ENCODE measurements at regions not wholly inside any gene's neighbourhood (a gene's known extent, or its start where the extent isn't known, plus 50 kb on each side); places are given as distances from the start of the nearest gene placed in this dataset.

DNA sequence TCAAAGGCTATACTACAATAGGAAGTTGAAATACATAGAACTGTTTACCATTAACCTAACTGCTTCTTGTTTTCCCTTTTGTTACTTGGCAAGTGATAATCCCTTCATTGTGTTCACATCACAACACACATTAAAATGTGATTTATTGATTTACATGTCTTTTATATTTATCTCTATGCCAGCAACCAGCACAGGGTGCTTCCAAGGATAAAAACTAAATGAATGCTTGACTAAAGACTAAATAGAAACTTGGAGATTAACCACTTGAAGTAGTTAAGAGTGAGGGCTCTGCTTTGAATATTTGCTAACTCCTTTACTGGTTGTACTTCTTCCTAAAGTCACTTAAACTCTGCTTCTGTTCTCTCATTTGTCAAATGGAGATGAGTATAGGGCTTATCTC, 1730.6 kb downstream of the EFNA5 start:
- no peaks in the 10 kb centered on the region for H3K9me2 ChIP-seq (replicated peaks; ENCODE audit: insufficient read depth)
- no peak overlapping the region for H3K4me2 ChIP-seq
- no peaks in the 10 kb centered on the region for H3K4me1 ChIP-seq (ENCODE audit: insufficient read depth)
- no peak overlapping the region for H3K4me3 ChIP-seq
- TF ChIP-seq EZH2phosphoT487 (IDR thresholded peaks at IDR 0.05; ENCODE audit: low read depth, severe bottlenecking, unreplicated experiment) (no peak), EZH2 (IDR thresholded peaks at IDR 0.05; ENCODE audit: borderline replicate concordance) (no peak)
- TF ChIP-seq, protein P1, sequence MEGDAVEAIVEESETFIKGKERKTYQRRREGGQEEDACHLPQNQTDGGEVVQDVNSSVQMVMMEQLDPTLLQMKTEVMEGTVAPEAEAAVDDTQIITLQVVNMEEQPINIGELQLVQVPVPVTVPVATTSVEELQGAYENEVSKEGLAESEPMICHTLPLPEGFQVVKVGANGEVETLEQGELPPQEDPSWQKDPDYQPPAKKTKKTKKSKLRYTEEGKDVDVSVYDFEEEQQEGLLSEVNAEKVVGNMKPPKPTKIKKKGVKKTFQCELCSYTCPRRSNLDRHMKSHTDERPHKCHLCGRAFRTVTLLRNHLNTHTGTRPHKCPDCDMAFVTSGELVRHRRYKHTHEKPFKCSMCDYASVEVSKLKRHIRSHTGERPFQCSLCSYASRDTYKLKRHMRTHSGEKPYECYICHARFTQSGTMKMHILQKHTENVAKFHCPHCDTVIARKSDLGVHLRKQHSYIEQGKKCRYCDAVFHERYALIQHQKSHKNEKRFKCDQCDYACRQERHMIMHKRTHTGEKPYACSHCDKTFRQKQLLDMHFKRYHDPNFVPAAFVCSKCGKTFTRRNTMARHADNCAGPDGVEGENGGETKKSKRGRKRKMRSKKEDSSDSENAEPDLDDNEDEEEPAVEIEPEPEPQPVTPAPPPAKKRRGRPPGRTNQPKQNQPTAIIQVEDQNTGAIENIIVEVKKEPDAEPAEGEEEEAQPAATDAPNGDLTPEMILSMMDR (IDR thresholded peaks at IDR 0.05; ENCODE audit: poor library complexity): no peak
- H3K79me2 ChIP-seq: no peaks in the 10 kb centered on the region
- H3K36me3 ChIP-seq (replicated peaks; ENCODE audit: insufficient read depth, low read depth): no peaks in the 10 kb centered on the region
- no peak for DNase-seq (ENCODE audit: low spot score)
- no peak overlapping the region for H3K27ac ChIP-seq
- H3K27me3 ChIP-seq: no peaks in the 10 kb centered on the region
- H3K9me3 ChIP-seq (ENCODE audit: low read depth): no peaks in the 10 kb centered on the region
- no peak overlapping the region for H2AFZ ChIP-seq
- H4K20me1 ChIP-seq (ENCODE audit: insufficient read depth, poor library complexity, severe bottlenecking): no peaks in the 10 kb centered on the region

DNA sequence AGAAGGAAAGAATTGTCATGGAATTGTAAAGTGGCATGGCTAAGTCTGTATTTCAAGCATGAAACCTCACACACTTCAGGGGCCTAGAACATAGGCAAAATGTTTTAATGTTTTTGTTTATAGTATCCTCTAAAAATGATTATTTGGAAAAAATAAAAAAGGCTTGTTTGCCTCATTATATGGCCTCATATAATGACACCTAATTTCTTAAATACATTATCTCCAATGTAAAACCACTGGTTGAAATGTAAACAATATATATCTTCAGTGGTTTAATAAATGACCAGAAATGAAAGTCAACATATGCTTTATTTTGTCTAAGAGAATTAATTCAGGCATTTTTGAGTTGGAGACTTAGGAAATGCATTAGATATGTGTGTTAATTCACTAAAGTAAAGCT, 1736.6 kb downstream of the EFNA5 start:
- Histone ChIP-seq H3K9me3 (ENCODE audit: low read depth) (no peaks in the 10 kb centered on the region), H3K9me2 (replicated peaks; ENCODE audit: insufficient read depth) (no peaks in the 10 kb centered on the region), H3K27ac (no peak overlapping the region), H3K4me1 (ENCODE audit: insufficient read depth) (no peaks in the 10 kb centered on the region), H4K20me1 (ENCODE audit: insufficient read depth, poor library complexity, severe bottlenecking) (no peaks in the 10 kb centered on the region), H3K4me3 (no peak overlapping the region), H3K27me3 (no peaks in the 10 kb centered on the region), H2AFZ (no peak overlapping the region), H3K36me3 (replicated peaks; ENCODE audit: insufficient read depth, low read depth) (no peaks in the 10 kb centered on the region), H3K4me2 (no peak overlapping the region), H3K79me2 (no peaks in the 10 kb centered on the region)
- TF ChIP-seq, protein P1 (IDR thresholded peaks at IDR 0.05; ENCODE audit: poor library complexity): no peak
- TF ChIP-seq EZH2 (IDR thresholded peaks at IDR 0.05; ENCODE audit: borderline replicate concordance) (no peak), EZH2phosphoT487 (IDR thresholded peaks at IDR 0.05; ENCODE audit: low read depth, severe bottlenecking, unreplicated experiment) (no peak)
- no peak for DNase-seq (ENCODE audit: low spot score)

DNA sequence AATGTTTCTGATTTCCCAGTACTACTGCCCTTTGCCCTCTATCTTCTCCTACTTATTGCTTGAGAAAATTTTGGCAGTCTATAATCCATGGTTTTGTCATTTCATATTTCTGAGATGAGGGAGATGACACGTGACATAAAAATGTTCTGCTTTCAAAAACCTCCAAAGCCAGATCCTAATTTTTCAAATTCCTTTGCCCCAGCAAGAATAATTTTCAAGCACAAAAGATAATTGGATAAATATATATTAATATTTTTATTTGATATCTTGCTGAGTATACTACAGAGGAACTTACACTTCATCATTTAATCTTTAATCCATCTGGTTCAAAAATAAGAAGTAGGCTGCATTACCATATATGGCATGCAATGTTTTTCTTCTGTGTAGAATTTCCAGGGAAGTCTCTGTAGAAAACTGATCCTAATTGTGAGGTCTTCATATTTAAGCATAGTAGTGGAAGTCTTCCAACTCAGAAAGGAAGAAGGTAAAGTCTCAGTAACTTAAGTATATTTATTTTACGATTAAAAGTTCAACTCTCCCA, 1738.8 kb downstream of the EFNA5 start:
- Histone ChIP-seq H3K27ac (no peak overlapping the region), H3K9me2 (replicated peaks; ENCODE audit: insufficient read depth) (no peaks in the 10 kb centered on the region), H3K9me3 (ENCODE audit: low read depth) (no peaks in the 10 kb centered on the region), H4K20me1 (ENCODE audit: insufficient read depth, poor library complexity, severe bottlenecking) (no peaks in the 10 kb centered on the region), H2AFZ (no peak overlapping the region), H3K27me3 (no peaks in the 10 kb centered on the region), H3K4me3 (no peak overlapping the region), H3K79me2 (no peaks in the 10 kb centered on the region), H3K36me3 (replicated peaks; ENCODE audit: insufficient read depth, low read depth) (no peaks in the 10 kb centered on the region), H3K4me2 (no peak overlapping the region), H3K4me1 (ENCODE audit: insufficient read depth) (no peaks in the 10 kb centered on the region)
- TF ChIP-seq EZH2phosphoT487 (IDR thresholded peaks at IDR 0.05; ENCODE audit: low read depth, severe bottlenecking, unreplicated experiment) (no peak), EZH2 (IDR thresholded peaks at IDR 0.05; ENCODE audit: borderline replicate concordance) (no peak)
- TF ChIP-seq, protein P1 (IDR thresholded peaks at IDR 0.05; ENCODE audit: poor library complexity): no peak
- no peak for DNase-seq (ENCODE audit: low spot score)
- WGBS (ENCODE audit: low lambda C conversion rate, missing lambda C conversion rate): 95% methylated on average over 2 of the region's 2 CpGs

DNA sequence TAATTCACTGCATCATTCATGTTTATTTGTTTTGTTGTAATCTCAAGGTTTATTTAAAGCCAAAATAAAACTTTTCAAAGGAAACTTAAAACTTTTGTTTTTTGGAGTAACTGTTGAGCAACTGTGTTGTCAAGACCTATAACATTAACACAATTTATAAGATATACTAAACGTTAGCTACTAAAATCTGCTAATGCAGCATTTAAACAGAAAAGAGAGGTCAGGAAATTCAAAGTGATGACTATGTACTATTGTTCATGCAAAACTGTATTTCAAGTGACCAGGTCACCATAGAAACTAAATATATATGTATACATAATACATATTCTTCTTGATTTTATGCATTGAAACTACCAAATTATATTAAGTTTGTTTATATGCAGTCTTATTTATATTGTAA, 1740.9 kb downstream of the EFNA5 start:
- H3K9me3 ChIP-seq (ENCODE audit: low read depth): no peaks in the 10 kb centered on the region
- TF ChIP-seq EZH2phosphoT487 (IDR thresholded peaks at IDR 0.05; ENCODE audit: low read depth, severe bottlenecking, unreplicated experiment): no peak
- TF ChIP-seq EZH2 (IDR thresholded peaks at IDR 0.05; ENCODE audit: borderline replicate concordance): no peak
- no peak overlapping the region for H3K4me2 ChIP-seq
- H3K4me3 ChIP-seq: no peak overlapping the region
- no peak overlapping the region for H2AFZ ChIP-seq
- H3K4me1 ChIP-seq (ENCODE audit: insufficient read depth): no peaks in the 10 kb centered on the region
- no peaks in the 10 kb centered on the region for H4K20me1 ChIP-seq (ENCODE audit: insufficient read depth, poor library complexity, severe bottlenecking)
- no peak for DNase-seq (ENCODE audit: low spot score)
- no peaks in the 10 kb centered on the region for H3K36me3 ChIP-seq (replicated peaks; ENCODE audit: insufficient read depth, low read depth)
- no peaks in the 10 kb centered on the region for H3K9me2 ChIP-seq (replicated peaks; ENCODE audit: insufficient read depth)
- no peaks in the 10 kb centered on the region for H3K27me3 ChIP-seq
- no peaks in the 10 kb centered on the region for H3K79me2 ChIP-seq
- WGBS (ENCODE audit: low lambda C conversion rate, missing lambda C conversion rate): 53% methylated on average over 1 of the region's 1 CpG
- H3K27ac ChIP-seq: no peak overlapping the region
